ENCODE measurements at regions not wholly inside any gene's neighbourhood (a gene's known extent, or its start where the extent isn't known, plus 50 kb on each side); places are given as distances from the start of the nearest gene placed in this dataset.

DNA sequence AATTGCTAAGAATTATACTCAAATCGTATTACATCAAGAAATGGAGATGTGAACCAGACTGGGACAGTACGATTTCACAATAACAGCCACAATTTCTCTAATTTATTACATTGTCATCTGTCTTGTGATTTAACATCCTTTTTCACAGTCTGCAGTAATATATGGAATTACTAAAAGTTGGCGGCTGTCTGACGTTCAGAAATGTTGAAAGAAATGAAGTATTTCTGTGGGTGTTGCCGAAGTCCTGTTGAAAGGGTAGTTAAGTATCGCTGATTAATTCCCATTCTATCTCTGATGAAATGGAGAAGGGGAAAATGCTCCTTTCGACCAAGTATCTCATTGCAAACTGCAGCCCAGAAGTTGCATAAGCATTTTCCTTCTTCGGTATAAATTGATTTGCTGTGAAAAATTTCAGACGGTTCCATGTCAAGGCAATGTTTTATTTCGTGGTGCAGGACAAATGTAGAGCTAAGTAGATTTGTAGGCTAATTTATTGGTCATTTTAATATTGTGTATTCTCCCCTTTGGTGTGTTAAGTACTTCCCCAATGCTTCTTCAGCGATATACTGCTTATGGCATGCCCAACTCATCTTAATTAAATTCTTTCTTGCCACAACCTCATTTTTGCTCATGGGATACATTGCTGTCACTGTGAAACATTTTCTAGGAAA, 775.2 kb upstream of the RBFOX1 start:
- Histone ChIP-seq H3K4me1 (ENCODE audit: low read length) (no peaks in the 10 kb centered on the region), H2AFZ (ENCODE audit: low read depth, low read length) (no peak overlapping the region), H3K36me3 (replicated peaks; ENCODE audit: low read depth, low read length) (no peaks in the 10 kb centered on the region), H3K27ac (ENCODE audit: low read length) (no peak overlapping the region), H4K20me1 (ENCODE audit: insufficient read depth, low read length) (no peaks in the 10 kb centered on the region), H3K9me3 (ENCODE audit: insufficient read depth, low read length) (no peaks in the 10 kb centered on the region), H3K4me2 (ENCODE audit: low read length) (no peak overlapping the region), H3K27me3 (ENCODE audit: low read depth, low read length) (no peaks in the 10 kb centered on the region), H3K4me3 (ENCODE audit: low read length) (no peak overlapping the region), H3K9ac (ENCODE audit: low read length) (no peak overlapping the region), H3K79me2 (ENCODE audit: low read length) (no peaks in the 10 kb centered on the region)
- TF ChIP-seq EZH2phosphoT487 (IDR thresholded peaks at IDR 0.05; ENCODE audit: low read depth), result no peak
- TF ChIP-seq, protein P1, sequence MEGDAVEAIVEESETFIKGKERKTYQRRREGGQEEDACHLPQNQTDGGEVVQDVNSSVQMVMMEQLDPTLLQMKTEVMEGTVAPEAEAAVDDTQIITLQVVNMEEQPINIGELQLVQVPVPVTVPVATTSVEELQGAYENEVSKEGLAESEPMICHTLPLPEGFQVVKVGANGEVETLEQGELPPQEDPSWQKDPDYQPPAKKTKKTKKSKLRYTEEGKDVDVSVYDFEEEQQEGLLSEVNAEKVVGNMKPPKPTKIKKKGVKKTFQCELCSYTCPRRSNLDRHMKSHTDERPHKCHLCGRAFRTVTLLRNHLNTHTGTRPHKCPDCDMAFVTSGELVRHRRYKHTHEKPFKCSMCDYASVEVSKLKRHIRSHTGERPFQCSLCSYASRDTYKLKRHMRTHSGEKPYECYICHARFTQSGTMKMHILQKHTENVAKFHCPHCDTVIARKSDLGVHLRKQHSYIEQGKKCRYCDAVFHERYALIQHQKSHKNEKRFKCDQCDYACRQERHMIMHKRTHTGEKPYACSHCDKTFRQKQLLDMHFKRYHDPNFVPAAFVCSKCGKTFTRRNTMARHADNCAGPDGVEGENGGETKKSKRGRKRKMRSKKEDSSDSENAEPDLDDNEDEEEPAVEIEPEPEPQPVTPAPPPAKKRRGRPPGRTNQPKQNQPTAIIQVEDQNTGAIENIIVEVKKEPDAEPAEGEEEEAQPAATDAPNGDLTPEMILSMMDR (IDR thresholded peaks at IDR 0.05; ENCODE audit: low read depth, low read length), result no peak

DNA sequence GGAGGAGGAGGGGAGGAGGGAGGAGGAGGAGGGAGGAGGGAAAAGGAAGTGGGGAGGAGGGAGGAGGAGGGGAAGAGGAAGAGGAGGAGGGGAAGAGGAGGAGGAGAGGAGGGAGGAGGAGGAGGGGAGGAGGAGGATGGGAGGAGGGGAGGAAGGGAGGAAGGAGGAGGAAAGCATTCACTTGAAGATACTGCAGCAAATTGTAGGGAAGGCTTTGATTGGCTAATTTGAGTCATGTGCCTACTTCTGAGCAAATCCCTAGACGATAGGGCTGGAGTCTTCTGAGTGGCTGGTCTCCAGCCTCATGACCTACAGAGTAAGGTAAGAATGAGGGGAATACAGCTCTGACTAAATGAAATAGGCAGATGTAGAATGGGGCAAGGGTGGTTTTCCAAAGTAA, 783.2 kb upstream of the RBFOX1 start:
- no peaks in the 10 kb centered on the region for H3K27me3 ChIP-seq (ENCODE audit: low read depth, low read length)
- no peaks in the 10 kb centered on the region for H3K4me1 ChIP-seq (ENCODE audit: low read length)
- TF ChIP-seq EZH2phosphoT487 (IDR thresholded peaks at IDR 0.05; ENCODE audit: low read depth), result no peak
- TF ChIP-seq, protein P1 (IDR thresholded peaks at IDR 0.05; ENCODE audit: low read depth, low read length), result no peak
- H3K9me3 ChIP-seq (ENCODE audit: insufficient read depth, low read length), result no peaks in the 10 kb centered on the region
- H3K36me3 ChIP-seq (replicated peaks; ENCODE audit: low read depth, low read length), result no peaks in the 10 kb centered on the region
- no peak overlapping the region for H3K9ac ChIP-seq (ENCODE audit: low read length)
- no peak overlapping the region for H3K4me2 ChIP-seq (ENCODE audit: low read length)
- H2AFZ ChIP-seq (ENCODE audit: low read depth, low read length), result no peak overlapping the region
- H3K79me2 ChIP-seq (ENCODE audit: low read length), result no peaks in the 10 kb centered on the region
- H3K27ac ChIP-seq (ENCODE audit: low read length), result no peak overlapping the region
- no peaks in the 10 kb centered on the region for H4K20me1 ChIP-seq (ENCODE audit: insufficient read depth, low read length)
- H3K4me3 ChIP-seq (ENCODE audit: low read length), result no peak overlapping the region

DNA sequence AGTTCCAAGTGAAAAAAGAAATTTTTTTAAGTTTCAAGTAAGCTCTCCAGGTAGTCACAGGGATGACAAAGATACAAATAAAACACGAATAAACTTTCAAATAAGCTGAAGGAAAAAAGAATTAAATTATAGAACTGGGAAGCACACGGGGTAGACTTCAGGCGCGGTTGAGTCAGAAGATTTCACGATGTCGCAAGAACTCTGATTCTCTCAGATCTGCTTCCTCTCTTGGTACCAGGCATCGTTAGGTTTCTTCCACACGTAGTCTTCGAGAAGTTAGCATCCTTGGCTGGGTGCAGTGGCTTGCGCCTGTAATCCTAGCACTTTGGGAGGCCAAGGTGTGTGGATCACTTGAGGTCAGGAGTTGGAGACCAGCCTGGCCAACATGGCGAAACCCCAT, 784.1 kb upstream of the RBFOX1 start:
- H3K4me1 ChIP-seq (ENCODE audit: low read length), result no peaks in the 10 kb centered on the region
- no peaks in the 10 kb centered on the region for H3K9me3 ChIP-seq (ENCODE audit: insufficient read depth, low read length)
- no peaks in the 10 kb centered on the region for H3K79me2 ChIP-seq (ENCODE audit: low read length)
- TF ChIP-seq, protein P1 (IDR thresholded peaks at IDR 0.05; ENCODE audit: low read depth, low read length), result no peak
- TF ChIP-seq EZH2phosphoT487 (IDR thresholded peaks at IDR 0.05; ENCODE audit: low read depth), result no peak
- H3K4me2 ChIP-seq (ENCODE audit: low read length), result no peak overlapping the region
- H3K4me3 ChIP-seq (ENCODE audit: low read length), result no peak overlapping the region
- no peaks in the 10 kb centered on the region for H3K36me3 ChIP-seq (replicated peaks; ENCODE audit: low read depth, low read length)
- H2AFZ ChIP-seq (ENCODE audit: low read depth, low read length), result no peak overlapping the region
- no peak overlapping the region for H3K9ac ChIP-seq (ENCODE audit: low read length)
- H3K27me3 ChIP-seq (ENCODE audit: low read depth, low read length), result no peaks in the 10 kb centered on the region
- no peak overlapping the region for H3K27ac ChIP-seq (ENCODE audit: low read length)
- H4K20me1 ChIP-seq (ENCODE audit: insufficient read depth, low read length), result no peaks in the 10 kb centered on the region

DNA sequence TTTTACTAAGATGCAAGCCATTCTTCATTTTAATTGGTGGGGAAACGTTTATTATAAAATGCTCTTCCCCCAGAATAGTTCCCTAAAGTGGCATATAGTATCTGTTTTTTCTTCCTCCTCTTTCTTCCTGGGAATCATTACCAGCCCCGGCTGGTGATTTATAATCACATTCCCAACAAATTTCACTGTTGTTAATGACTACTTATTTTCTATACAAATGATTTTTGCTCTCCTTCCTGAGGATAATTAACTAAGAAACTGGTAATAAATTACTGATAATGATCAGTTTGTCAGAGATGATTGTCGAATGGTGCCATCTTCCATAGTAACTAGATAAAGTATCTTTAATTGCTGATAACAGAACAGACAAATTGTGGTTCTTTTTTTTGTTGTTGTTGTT, 785.5 kb upstream of the RBFOX1 start:
- no peaks in the 10 kb centered on the region for H3K27me3 ChIP-seq (ENCODE audit: low read depth, low read length)
- no peak overlapping the region for H3K4me2 ChIP-seq (ENCODE audit: low read length)
- no peaks in the 10 kb centered on the region for H3K79me2 ChIP-seq (ENCODE audit: low read length)
- H4K20me1 ChIP-seq (ENCODE audit: insufficient read depth, low read length), result no peaks in the 10 kb centered on the region
- H2AFZ ChIP-seq (ENCODE audit: low read depth, low read length), result no peak overlapping the region
- no peak overlapping the region for H3K27ac ChIP-seq (ENCODE audit: low read length)
- H3K4me1 ChIP-seq (ENCODE audit: low read length), result no peaks in the 10 kb centered on the region
- H3K9me3 ChIP-seq (ENCODE audit: insufficient read depth, low read length), result no peaks in the 10 kb centered on the region
- no peaks in the 10 kb centered on the region for H3K36me3 ChIP-seq (replicated peaks; ENCODE audit: low read depth, low read length)
- H3K9ac ChIP-seq (ENCODE audit: low read length), result no peak overlapping the region
- no peak overlapping the region for H3K4me3 ChIP-seq (ENCODE audit: low read length)
- TF ChIP-seq EZH2phosphoT487 (IDR thresholded peaks at IDR 0.05; ENCODE audit: low read depth), result no peak
- TF ChIP-seq, protein P1 (IDR thresholded peaks at IDR 0.05; ENCODE audit: low read depth, low read length), result no peak
